Gastrocnemius medialis (tissue), 4 donors: ENCODE measurements at regions not wholly inside any gene's neighbourhood (a gene's known extent, or its start where the extent isn't known, plus 50 kb on each side); places are given as distances from the start of the nearest gene placed in this dataset.

Source experiments
- ATAC-seq, 2 donors: fragments of 150-250 bp; one replicate each; pipeline ENCODE4 v1.9.1; 2016
- DNase-seq, 2 donors: peaks; one replicate each; pipeline ENCODE4 v3.0.0-alpha.2; 2019
- H3K27ac ChIP-seq, 4 donors: fragments of 200-600 bp; sonication (generic); 1 replicate in 1 of 4; 2 replicates in 3 of 4; pipeline ENCODE4 v1.5.1; 2016 to 2018; ENCODE audit warnings: mild to moderate bottlenecking in 2 of 4, moderate library complexity in 1 of 4
- H3K27me3 ChIP-seq, 3 donors: fragments of 200-600 bp; sonication (generic) in 2 of 3; 1 replicate in 1 of 3; 2 replicates in 2 of 3; pipeline versions ENCODE4 v1.5.1 to v1.6.0; 2016 to 2019; ENCODE audit warnings: mild to moderate bottlenecking in 1 of 3, moderate library complexity in 1 of 3
- H3K36me3 ChIP-seq, 2 donors: fragments of 200-600 bp; sonication (generic) in 1 of 2; one replicate each; pipeline ENCODE4 v1.5.1; 2017 to 2018
- H3K4me1 ChIP-seq, 2 donors: fragments of 200-600 bp; sonication (generic) in 1 of 2; one replicate each; pipeline ENCODE4 v1.5.1; 2016 to 2017; ENCODE audit warnings: mild to moderate bottlenecking in 2 of 2
- H3K4me3 ChIP-seq, 4 donors: fragments of 200-600 bp; sonication (generic) in 3 of 4; 1 replicate in 1 of 4; 2 replicates in 3 of 4; pipeline ENCODE4 v1.5.1; 2016 to 2019; ENCODE audit warnings: mild to moderate bottlenecking in 2 of 4
- H3K9me3 ChIP-seq, 3 donors: fragments of 200-600 bp; sonication (generic) in 2 of 3; 1 replicate in 1 of 3; 2 replicates in 2 of 3; pipeline ENCODE4 v1.5.1; 2016 to 2019
- POLR2A ChIP-seq, 2 donors: fragments of 450-650 bp; IDR thresholded peaks; one replicate each; pipeline ENCODE4 v1.6.1; 2017; ENCODE audit warnings: antibody characterized with exemption in 2 of 2, mild to moderate bottlenecking in 2 of 2, moderate library complexity in 2 of 2
- in situ Hi-C, 4 donors: fragments of 200-750 bp; cut with MboI; loops; one replicate each; pipeline versions ENCODE4 v1.15.0 to v1.8.0; 2017; ENCODE audit warnings: low sequenced_read_pairs in 4 of 4
- intact Hi-C: fragments of 100-400 bp; cut with DNase I; formaldehyde crosslinking; loops from one replicate; pipeline ENCODE4 v1.15.1; 2023; ENCODE audit warnings: low total_unique reads
- TF ChIP-seq, protein P1 (sequence below), 5 experiments: fragments of 450-650 bp in 3 of 5; fragments of 200-600 bp in 2 of 5; sonication (generic) in 2 of 5; IDR thresholded peaks in 4 of 5; conservative IDR thresholded peaks in 1 of 5; 1 replicate in 4 of 5; 2 replicates in 1 of 5; pipeline ENCODE4 v1.5.1; 2016 to 2019; ENCODE audit warnings: antibody characterized with exemption in 5 of 5, mild to moderate bottlenecking in 3 of 5, moderate library complexity in 3 of 5

- H3K27me3 ChIP-seq, result no peaks in the 10 kb centered on the region
- in situ Hi-C loops, result no loop called here
- no peak overlapping the region for H3K27ac ChIP-seq
- no peaks in the 10 kb centered on the region for H3K4me1 ChIP-seq
- intact Hi-C loops, result no loop called here
- no peaks in the 10 kb centered on the region for H3K9me3 ChIP-seq
- no peak for ATAC-seq
- no peak for TF ChIP-seq POLR2A (IDR thresholded peaks at IDR 0.05)
- TF ChIP-seq, protein P1, sequence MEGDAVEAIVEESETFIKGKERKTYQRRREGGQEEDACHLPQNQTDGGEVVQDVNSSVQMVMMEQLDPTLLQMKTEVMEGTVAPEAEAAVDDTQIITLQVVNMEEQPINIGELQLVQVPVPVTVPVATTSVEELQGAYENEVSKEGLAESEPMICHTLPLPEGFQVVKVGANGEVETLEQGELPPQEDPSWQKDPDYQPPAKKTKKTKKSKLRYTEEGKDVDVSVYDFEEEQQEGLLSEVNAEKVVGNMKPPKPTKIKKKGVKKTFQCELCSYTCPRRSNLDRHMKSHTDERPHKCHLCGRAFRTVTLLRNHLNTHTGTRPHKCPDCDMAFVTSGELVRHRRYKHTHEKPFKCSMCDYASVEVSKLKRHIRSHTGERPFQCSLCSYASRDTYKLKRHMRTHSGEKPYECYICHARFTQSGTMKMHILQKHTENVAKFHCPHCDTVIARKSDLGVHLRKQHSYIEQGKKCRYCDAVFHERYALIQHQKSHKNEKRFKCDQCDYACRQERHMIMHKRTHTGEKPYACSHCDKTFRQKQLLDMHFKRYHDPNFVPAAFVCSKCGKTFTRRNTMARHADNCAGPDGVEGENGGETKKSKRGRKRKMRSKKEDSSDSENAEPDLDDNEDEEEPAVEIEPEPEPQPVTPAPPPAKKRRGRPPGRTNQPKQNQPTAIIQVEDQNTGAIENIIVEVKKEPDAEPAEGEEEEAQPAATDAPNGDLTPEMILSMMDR (IDR thresholded peaks at IDR 0.05 in 4 of 5, conservative IDR thresholded peaks at IDR 0.05 in 1 of 5), result no peak
- no peak for DNase-seq
- no peaks in the 10 kb centered on the region for H3K36me3 ChIP-seq
- no peak overlapping the region for H3K4me3 ChIP-seq
Observed at GRCh38 chr9:85230081-85230480, 511.7 kb downstream of the AGTPBP1 start.

DNA sequence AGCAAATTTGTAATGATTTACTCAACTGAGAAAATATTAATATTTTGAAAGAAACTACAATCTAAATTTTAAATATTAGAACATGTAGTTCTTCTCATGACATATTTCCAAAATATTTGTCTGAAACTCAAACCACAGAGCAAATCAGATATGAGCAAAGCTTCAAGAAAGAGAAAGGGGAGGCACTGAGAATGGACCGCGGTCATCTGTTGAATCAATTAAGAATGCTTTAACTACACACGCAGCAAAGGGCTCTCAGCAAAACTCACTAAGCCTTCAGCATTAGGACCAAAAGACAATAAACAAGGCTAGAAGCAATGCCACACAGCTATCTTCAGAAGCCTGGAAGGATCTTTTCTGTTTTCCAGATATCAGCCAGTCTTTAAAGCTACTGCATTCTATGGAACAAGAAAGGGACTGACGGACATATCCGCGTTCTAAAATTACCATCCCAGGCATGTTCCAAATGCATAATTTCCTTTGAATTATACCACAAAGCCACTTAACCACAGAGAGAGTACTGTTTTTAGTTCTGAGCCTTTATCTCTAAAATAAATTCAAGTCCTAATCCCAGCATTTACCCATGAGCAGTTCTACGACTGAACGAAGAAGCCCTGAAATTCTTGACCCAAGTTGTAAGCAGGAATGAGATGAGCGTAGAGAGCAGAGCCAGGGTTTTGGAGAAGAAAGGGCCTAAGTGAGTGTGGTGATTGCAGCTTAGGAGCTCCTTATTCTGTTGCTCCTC lies 513.5 kb downstream of the AGTPBP1 start:
- no peak for ATAC-seq
- Histone ChIP-seq H3K27ac (no peak overlapping the region), H3K36me3 (no peaks in the 10 kb centered on the region), H3K27me3 (no peaks in the 10 kb centered on the region), H3K4me3 (no peak overlapping the region), H3K9me3 (no peaks in the 10 kb centered on the region), H3K4me1 (no peaks in the 10 kb centered on the region)
- intact Hi-C loops, result no loop called here
- no peak for TF ChIP-seq POLR2A (IDR thresholded peaks at IDR 0.05)
- TF ChIP-seq, protein P1 (IDR thresholded peaks at IDR 0.05 in 4 of 5, conservative IDR thresholded peaks at IDR 0.05 in 1 of 5), result no peak
- no peak for DNase-seq
- in situ Hi-C loops, result no loop called here

DNA sequence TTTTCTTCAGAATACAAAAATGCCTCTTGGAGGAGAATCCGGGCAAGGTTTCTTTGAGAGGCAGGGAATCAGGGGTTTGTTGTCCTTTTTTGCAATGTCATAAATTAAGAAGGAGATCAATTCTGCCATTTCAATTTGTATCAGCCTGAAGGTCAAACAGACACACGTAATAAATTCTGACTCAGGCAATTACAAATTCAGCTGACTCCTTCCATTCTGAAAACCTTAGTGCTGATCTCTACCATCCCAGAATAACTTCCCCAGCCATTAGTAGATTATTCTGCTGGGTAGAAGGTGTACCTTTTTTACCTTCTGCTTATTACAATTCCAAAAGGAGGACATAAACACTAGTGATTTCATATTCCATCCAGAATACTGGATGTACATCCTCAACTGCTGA lies 516.6 kb downstream of the AGTPBP1 start:
- no peak for ATAC-seq
- no peaks in the 10 kb centered on the region for H3K4me1 ChIP-seq
- no peak for DNase-seq
- no peak overlapping the region for H3K4me3 ChIP-seq
- no peak overlapping the region for H3K27ac ChIP-seq
- no peaks in the 10 kb centered on the region for H3K27me3 ChIP-seq
- intact Hi-C loops (no loop called here), in situ Hi-C loops (no loop called here)
- TF ChIP-seq, protein P1 (IDR thresholded peaks at IDR 0.05 in 4 of 5, conservative IDR thresholded peaks at IDR 0.05 in 1 of 5), result no peak
- no peak for TF ChIP-seq POLR2A (IDR thresholded peaks at IDR 0.05)
- H3K36me3 ChIP-seq, result no peaks in the 10 kb centered on the region
- H3K9me3 ChIP-seq, result no peaks in the 10 kb centered on the region

GRCh38 chr9:85224729-85225128 lies 517.0 kb downstream of the AGTPBP1 start:
- ATAC-seq, result no peak
- in situ Hi-C loops, result no loop called here
- no peaks in the 10 kb centered on the region for H3K4me1 ChIP-seq
- H3K9me3 ChIP-seq, result no peaks in the 10 kb centered on the region
- H3K4me3 ChIP-seq, result no peak overlapping the region
- no peak overlapping the region for H3K27ac ChIP-seq
- DNase-seq, result no peak
- TF ChIP-seq, protein P1 (IDR thresholded peaks at IDR 0.05 in 4 of 5, conservative IDR thresholded peaks at IDR 0.05 in 1 of 5), result no peak
- TF ChIP-seq POLR2A (IDR thresholded peaks at IDR 0.05), result no peak
- intact Hi-C loops, result no loop called here
- H3K27me3 ChIP-seq, result no peaks in the 10 kb centered on the region
- H3K36me3 ChIP-seq, result no peaks in the 10 kb centered on the region

DNA sequence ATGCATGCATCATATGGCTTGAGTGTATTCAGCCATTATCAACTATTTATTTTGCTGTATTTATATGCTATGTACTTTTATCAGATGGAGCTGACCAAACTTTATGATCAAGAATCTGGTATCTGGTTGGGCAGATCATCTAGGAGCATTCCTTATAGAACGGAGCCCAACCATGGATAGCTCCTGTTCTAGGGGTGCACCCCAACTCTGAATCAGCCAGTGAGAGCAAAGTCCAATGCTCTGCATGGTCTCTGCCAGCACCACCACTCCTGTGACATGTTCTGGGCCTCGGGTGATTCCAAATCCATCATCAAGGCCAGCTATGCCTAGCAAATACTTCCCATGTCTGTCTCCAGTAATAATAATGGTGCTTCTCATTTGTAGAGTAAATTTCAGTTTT lies 517.5 kb downstream of the AGTPBP1 start:
- in situ Hi-C loops (no loop called here), intact Hi-C loops (no loop called here)
- no peaks in the 10 kb centered on the region for H3K27me3 ChIP-seq
- DNase-seq (no peak), ATAC-seq (no peak)
- H3K9me3 ChIP-seq, result no peaks in the 10 kb centered on the region
- TF ChIP-seq POLR2A (IDR thresholded peaks at IDR 0.05), result no peak
- TF ChIP-seq, protein P1 (IDR thresholded peaks at IDR 0.05 in 4 of 5, conservative IDR thresholded peaks at IDR 0.05 in 1 of 5), result no peak
- H3K36me3 ChIP-seq, result no peaks in the 10 kb centered on the region
- H3K4me3 ChIP-seq, result no peak overlapping the region
- no peak overlapping the region for H3K27ac ChIP-seq
- H3K4me1 ChIP-seq, result no peaks in the 10 kb centered on the region
